Activated CD8-positive, alpha-beta T cell treated with anti-CD3 and anti-CD28 coated beads, Interleukin-2, amount 10 ng/mL, durations not matched to agents 7 days and 5 days (primary cell): ENCODE measurements at regions not wholly inside any gene's neighbourhood (a gene's known extent, or its start where the extent isn't known, plus 50 kb on each side); places are given as distances from the start of the nearest gene placed in this dataset.
"Not testable (repeated sequence)": the region's sequence is repeated elsewhere in the genome, so short reads cannot be mapped to it uniquely, and the experiment has no call there.

ENCODE experiments used
- ATAC-seq: fragments of 150-1000 bp; cut with Tn5 transposase; one replicate; pipeline ENCODE4 v1.10.0; 2021; ENCODE audit warnings: moderate library complexity
- CTCF ChIA-PET: fragments of 350-600 bp; sonication (Branson Sonifier 250); formaldehyde crosslinking; loops from one replicate; lab custom pipeline; 2021; ENCODE audit warnings: antibody characterized with exemption; lab: Charles Lee
- POLR2A ChIA-PET: fragments of 350-600 bp; sonication (Branson Sonifier 250); formaldehyde crosslinking; loops from one replicate; lab custom pipeline; 2021; ENCODE audit warnings: antibody characterized with exemption; lab: Charles Lee
- DNase-seq: peaks from one replicate; pipeline ENCODE4 v3.0.0-alpha.2; 2020
- H3K27ac Mint-ChIP-seq: one replicate; pipeline ENCODE4 v1.8.0; 2021; ENCODE audit warnings: mild to moderate bottlenecking, mixed read lengths
- H3K27me3 Mint-ChIP-seq: one replicate; pipeline ENCODE4 v1.8.0; 2021; ENCODE audit warnings: low read depth, mixed read lengths
- H3K36me3 Mint-ChIP-seq: one replicate; pipeline ENCODE4 v1.8.0; 2021; ENCODE audit warnings: low read depth, mixed read lengths
- H3K4me1 Mint-ChIP-seq: one replicate; pipeline ENCODE4 v1.8.0; 2021; ENCODE audit warnings: low read depth, mixed read lengths
- H3K4me3 Mint-ChIP-seq: one replicate; pipeline ENCODE4 v1.8.0; 2021; ENCODE audit warnings: mild to moderate bottlenecking, mixed read lengths
- H3K9me3 Mint-ChIP-seq: one replicate; pipeline ENCODE4 v1.8.0; 2022; ENCODE audit warnings: mixed read lengths; ENCODE audit not compliant: insufficient read depth

DNA sequence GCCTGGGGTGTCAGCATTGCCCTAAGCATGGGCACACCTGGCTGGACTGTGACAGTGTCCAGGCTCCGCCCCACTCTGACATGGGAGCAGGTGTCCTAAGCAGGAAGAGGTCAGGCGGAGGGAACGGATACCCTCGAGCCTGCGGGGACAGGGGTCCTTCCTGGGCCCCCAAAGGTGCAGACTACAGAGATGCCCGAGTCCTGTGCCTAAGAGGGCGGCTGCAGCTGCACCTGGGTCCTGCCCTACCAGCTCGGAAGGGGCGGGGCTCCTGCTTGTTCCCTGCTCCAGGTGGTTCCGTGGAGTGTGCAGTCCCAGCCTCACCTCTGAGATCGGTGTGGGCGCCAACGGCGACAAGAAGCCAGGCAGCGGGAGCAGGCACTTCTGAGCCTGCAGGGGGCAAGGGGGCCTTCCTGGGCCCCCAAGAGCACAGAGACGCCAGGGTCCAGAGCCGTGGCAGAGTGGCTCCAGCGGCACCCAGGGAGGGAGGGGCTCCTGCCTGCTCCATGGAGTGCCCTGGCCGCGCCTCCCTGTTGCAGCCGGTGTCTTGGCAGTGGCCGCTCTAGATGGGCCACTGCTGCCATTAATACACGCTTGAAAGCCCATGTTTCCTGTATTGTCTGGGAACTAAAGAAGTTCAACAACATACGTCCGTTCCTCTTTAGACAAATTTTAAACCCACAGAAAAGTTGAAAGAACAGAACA, 64.5 kb upstream of the CACNA2D1 start:
- H3K4me1 Mint-ChIP-seq = no peaks in the 10 kb centered on the region
- H3K9me3 Mint-ChIP-seq = peaks cover 4% of the 10 kb centered on the region
- ChIA-PET CTCF (no interaction called here), POLR2A (no interaction called here)
- H3K4me3 Mint-ChIP-seq = no peak overlapping the region
- no peaks in the 10 kb centered on the region for H3K27me3 Mint-ChIP-seq
- H3K27ac Mint-ChIP-seq = no peak overlapping the region
- no peaks in the 10 kb centered on the region for H3K36me3 Mint-ChIP-seq
- no peak for DNase-seq
- ATAC-seq = no peak

DNA sequence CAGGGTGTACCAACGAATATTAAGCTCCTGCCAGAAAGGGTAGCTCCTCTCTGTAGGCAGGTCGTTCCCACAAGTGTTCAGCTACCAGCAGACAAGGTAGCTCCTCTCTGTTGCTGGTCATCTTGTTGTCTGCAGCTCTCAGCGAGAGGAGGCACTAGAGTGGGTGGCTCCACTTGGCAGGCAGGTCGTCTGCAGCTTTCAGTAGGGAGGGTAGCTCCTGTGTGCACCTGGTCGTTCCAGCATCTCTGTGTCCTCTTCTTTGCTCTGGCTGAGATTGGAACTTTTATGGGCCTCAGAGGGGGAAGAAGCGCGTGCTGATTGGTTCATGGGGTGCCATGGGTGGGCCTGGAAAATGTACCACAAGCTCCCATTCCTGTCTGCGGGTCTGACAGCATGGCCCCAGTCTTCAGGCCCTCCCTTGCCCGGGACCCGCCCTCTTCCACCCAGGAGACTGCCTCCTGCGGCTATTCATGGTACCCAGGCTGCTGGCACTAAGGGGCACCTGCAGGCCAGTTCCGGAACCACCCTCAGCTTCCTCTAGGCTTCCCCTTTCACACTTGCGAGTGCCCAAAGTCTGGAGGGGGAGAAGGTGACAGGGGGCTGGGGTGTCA, 63.9 kb upstream of the CACNA2D1 start:
- H3K4me1 Mint-ChIP-seq = no peaks in the 10 kb centered on the region
- H3K27me3 Mint-ChIP-seq = no peaks in the 10 kb centered on the region
- ChIA-PET POLR2A (no interaction called here), CTCF (no interaction called here)
- H3K9me3 Mint-ChIP-seq = peaks cover 4% of the 10 kb centered on the region
- DNase-seq (no peak), ATAC-seq (no peak)
- H3K36me3 Mint-ChIP-seq = no peaks in the 10 kb centered on the region
- H3K4me3 Mint-ChIP-seq = no peak overlapping the region
- H3K27ac Mint-ChIP-seq = no peak overlapping the region

DNA sequence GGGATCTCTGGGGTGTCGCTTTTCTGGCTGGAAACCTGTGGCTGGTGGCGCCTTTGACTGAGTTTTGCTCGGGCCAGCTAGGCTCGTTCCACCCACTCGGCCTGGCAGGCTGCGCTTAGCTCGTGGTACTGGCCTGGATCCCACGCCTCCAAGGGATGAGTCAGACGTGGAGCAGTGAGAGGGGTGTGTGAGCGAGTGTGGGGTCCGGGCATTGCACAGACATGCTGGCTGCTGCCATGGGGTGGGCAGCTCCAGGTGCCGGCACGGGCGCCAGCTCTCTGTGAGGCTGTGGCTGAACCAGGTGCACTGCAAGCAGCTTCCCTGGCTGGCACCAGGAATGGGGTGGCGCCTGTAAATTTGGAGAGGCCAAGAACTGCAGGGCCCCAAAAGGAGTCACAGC, 63.1 kb upstream of the CACNA2D1 start:
- ChIA-PET CTCF (no interaction called here), POLR2A (no interaction called here)
- H3K4me3 Mint-ChIP-seq = no peak overlapping the region
- H3K27me3 Mint-ChIP-seq = no peaks in the 10 kb centered on the region
- H3K9me3 Mint-ChIP-seq = peaks cover 4% of the 10 kb centered on the region
- H3K4me1 Mint-ChIP-seq = no peaks in the 10 kb centered on the region
- H3K36me3 Mint-ChIP-seq = no peaks in the 10 kb centered on the region
- H3K27ac Mint-ChIP-seq = no peak overlapping the region
- DNase-seq (no peak), ATAC-seq (no peak)

DNA sequence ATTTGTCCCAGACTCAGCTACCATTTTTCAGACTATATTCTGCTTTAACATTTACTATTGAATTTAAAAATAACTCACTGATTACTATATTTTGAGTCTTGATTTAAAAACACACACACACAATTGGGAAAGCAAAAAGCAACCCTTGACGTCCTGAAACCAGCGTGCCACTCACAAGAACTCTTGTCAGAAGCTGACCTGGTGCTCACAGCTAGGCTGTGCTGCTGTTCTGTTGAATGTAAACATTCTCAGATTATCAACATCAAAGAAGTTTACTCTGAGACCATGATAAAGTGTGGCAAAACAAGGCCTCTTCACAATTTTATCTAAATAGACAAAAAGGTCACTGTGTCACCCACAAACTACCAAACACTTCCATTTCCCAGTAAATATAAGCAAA, 62.6 kb upstream of the CACNA2D1 start:
- ATAC-seq (no peak), DNase-seq (no peak)
- no peaks in the 10 kb centered on the region for H3K36me3 Mint-ChIP-seq
- H3K4me3 Mint-ChIP-seq = no peak overlapping the region
- H3K27ac Mint-ChIP-seq = no peak overlapping the region
- peaks cover 6% of the 10 kb centered on the region for H3K9me3 Mint-ChIP-seq
- H3K4me1 Mint-ChIP-seq = no peaks in the 10 kb centered on the region
- CTCF ChIA-PET = no interaction called here
- POLR2A ChIA-PET = no interaction called here
- H3K27me3 Mint-ChIP-seq = no peaks in the 10 kb centered on the region

DNA sequence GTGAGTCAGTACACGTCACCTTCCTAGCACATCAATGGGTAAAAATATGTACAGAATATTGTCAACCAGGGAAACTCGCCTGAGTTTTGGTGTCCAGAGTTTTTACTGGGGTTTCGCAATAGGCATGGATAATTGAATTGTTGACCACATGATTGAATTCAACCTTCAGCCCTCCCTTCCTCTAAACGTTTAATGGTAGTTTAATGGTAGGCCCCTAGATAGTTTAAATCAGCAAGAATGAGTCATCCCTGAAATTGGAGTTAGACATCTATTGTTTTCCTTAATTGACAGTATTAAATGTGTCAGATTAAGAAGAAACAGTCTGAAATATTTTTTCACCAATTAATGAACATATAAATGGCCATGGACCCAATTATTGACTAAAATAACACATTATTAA, 57.8 kb upstream of the CACNA2D1 start:
- Mint-ChIP-seq H3K27ac (no peak overlapping the region), H3K9me3 (peaks cover 8% of the 10 kb centered on the region), H3K4me3 (no peak overlapping the region), H3K27me3 (no peaks in the 10 kb centered on the region), H3K36me3 (no peaks in the 10 kb centered on the region), H3K4me1 (no peaks in the 10 kb centered on the region)
- ATAC-seq (no peak), DNase-seq (no peak)
- CTCF ChIA-PET = no interaction called here
- POLR2A ChIA-PET = no interaction called here

DNA sequence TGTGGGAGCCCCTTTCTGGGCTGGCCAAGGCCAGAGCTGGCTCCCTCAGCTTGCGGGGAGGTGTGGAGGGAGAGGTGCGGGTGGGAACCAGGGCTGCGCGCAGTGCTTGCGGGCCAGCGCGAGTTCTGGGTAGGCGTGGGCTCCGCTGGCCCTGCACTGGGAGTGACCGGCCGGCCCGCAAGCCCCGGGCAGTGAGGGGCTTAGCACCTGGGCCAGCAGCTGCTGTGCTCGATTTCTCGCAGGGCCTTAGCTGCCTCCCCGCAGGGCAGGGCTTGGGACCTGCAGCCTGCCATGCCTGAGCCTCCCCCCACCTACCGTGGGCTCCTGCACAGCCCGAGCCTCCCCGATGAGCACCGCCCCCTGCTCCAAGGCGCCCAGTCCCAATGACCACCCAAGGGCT, 56.0 kb upstream of the CACNA2D1 start:
- H3K27ac Mint-ChIP-seq, DNase-seq, CTCF ChIA-PET, H3K4me1 Mint-ChIP-seq, H3K27me3 Mint-ChIP-seq, H3K36me3 Mint-ChIP-seq, H3K9me3 Mint-ChIP-seq, ATAC-seq, POLR2A ChIA-PET, H3K4me3 Mint-ChIP-seq: not testable (repeated sequence)

DNA sequence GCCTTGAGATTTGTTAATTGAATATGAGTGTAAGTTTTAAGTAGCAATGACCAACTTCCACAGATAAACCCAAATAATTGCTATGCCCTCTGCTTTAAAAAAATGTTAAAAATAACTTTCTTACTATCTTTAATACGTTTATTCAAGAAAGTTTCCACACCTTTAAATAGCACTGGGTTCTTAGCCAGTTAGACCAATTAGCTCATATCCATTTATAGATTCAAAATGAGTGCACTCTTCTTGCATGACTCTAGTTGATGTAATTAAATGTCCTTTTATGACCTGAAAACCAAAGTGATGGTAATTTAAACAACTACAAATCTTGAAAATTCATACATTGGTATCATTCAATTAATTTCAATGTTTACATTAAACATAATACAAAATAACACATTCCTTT, 50.8 kb upstream of the CACNA2D1 start:
- Mint-ChIP-seq H3K4me1 (no peaks in the 10 kb centered on the region), H3K4me3 (no peak overlapping the region), H3K27ac (no peak overlapping the region), H3K9me3 (no peaks in the 10 kb centered on the region), H3K27me3 (no peaks in the 10 kb centered on the region), H3K36me3 (no peaks in the 10 kb centered on the region)
- ATAC-seq (no peak), DNase-seq (no peak)
- POLR2A ChIA-PET = no interaction called here
- CTCF ChIA-PET = no interaction called here
